H1 (cell line): ENCODE measurements at regions not wholly inside any gene's neighbourhood (a gene's known extent, or its start where the extent isn't known, plus 50 kb on each side); places are given as distances from the start of the nearest gene placed in this dataset.

Experiments
- CTCF ChIA-PET: fragments of 300-600 bp; sonication (Branson Sonifier 250); formaldehyde crosslinking; loops from one replicate; lab custom pipeline; 2021; ENCODE audit not compliant: partially characterized antibody; lab: Charles Lee
- POLR2A ChIA-PET: fragments of 300-600 bp; sonication (Branson Sonifier 250); formaldehyde crosslinking; loops from one replicate; lab custom pipeline; 2021; ENCODE audit warnings: inconsistent platforms; ENCODE audit not compliant: partially characterized antibody; lab: Charles Lee
- DNase-seq, 2 experiments: peaks; one replicate each; pipeline versions ENCODE4 v3.0.0 to v3.0.0-alpha.2; 2010 to 2022; ENCODE audit warnings: low spot score in 2 of 2, low read depth in 1 of 2, mixed read lengths in 1 of 2
- FAIRE-seq: peaks from 2 replicates; lab custom pipeline; 2011; peaks lifted over from hg19 to GRCh38; lab: Jason Lieb, UNC
- H2AFZ ChIP-seq: 2 replicates; pipeline ENCODE4 v1.8.1; 2012; ENCODE audit warnings: low read length, inconsistent platforms
- H2AK5ac ChIP-seq: 2 replicates; pipeline ENCODE4 v1.6.1; 2013; ENCODE audit warnings: low read depth, low read length
- H2BK120ac ChIP-seq: replicated peaks from 2 replicates; pipeline ENCODE3; 2013; ENCODE audit warnings: low read depth, low read length, inconsistent platforms
- H2BK12ac ChIP-seq: 2 replicates; pipeline ENCODE4 v1.6.1; 2013; ENCODE audit warnings: low read depth, low read length
- H2BK15ac ChIP-seq: 2 replicates; pipeline ENCODE4 v1.6.1; 2013; ENCODE audit warnings: low read length
- H2BK20ac ChIP-seq: 2 replicates; pipeline ENCODE4 v1.6.1; 2013; ENCODE audit warnings: low read length
- H2BK5ac ChIP-seq: 2 replicates; pipeline ENCODE4 v1.6.1; 2013; ENCODE audit warnings: low read depth, low read length
- H3K14ac ChIP-seq: 2 replicates; pipeline ENCODE4 v1.6.1; 2013; ENCODE audit warnings: inconsistent platforms; ENCODE audit not compliant: insufficient read length
- H3K18ac ChIP-seq: 2 replicates; pipeline ENCODE4 v1.6.1; 2013; ENCODE audit warnings: low read length; ENCODE audit errors: extremely low read depth
- H3K23ac ChIP-seq: 2 replicates; pipeline ENCODE4 v1.6.1; 2013; ENCODE audit warnings: inconsistent platforms; ENCODE audit not compliant: insufficient read length
- H3K23me2 ChIP-seq: 2 replicates; pipeline ENCODE4 v1.6.1; 2013; ENCODE audit warnings: low read depth, low read length
- H3K27ac ChIP-seq: 2 replicates; pipeline ENCODE4 v1.6.1; 2011; ENCODE audit warnings: low read depth, low read length, inconsistent platforms
- H3K27me3 ChIP-seq, 4 experiments: replicated peaks in 1 of 4; 1 replicate in 1 of 4; 2 replicates in 3 of 4; pipeline versions ENCODE4 v1.6.1 to v1.8.1; 2011 to 2013; ENCODE audit warnings: low read length in 3 of 4, mild to moderate bottlenecking in 3 of 4, inconsistent platforms in 2 of 4, mixed read lengths in 2 of 4, moderate library complexity in 1 of 4; ENCODE audit not compliant: control insufficient read depth in 3 of 4, insufficient read depth in 3 of 4; ENCODE audit errors: extremely low read depth in 1 of 4
- H3K36me3 ChIP-seq, 4 experiments: 2 replicates each; pipeline versions ENCODE4 v1.6.1 to v1.8.1; 2011 to 2013; ENCODE audit warnings: mild to moderate bottlenecking in 4 of 4, low read length in 3 of 4, moderate library complexity in 2 of 4, control low read depth in 1 of 4, inconsistent platforms in 1 of 4; ENCODE audit not compliant: insufficient read depth in 4 of 4, control insufficient read depth in 2 of 4
- H3K4ac ChIP-seq: replicated peaks from 2 replicates; pipeline ENCODE3; 2013; ENCODE audit warnings: low read length, low read depth, mixed read lengths, inconsistent platforms; ENCODE audit not compliant: insufficient read length
- H3K4me1 ChIP-seq, 4 experiments: replicated peaks in 1 of 4; 1 replicate in 1 of 4; 2 replicates in 3 of 4; pipeline versions ENCODE4 v1.6.1 to v1.8.1; 2011 to 2013; ENCODE audit warnings: low read length in 3 of 4, inconsistent platforms in 2 of 4, mixed read lengths in 1 of 4; ENCODE audit not compliant: insufficient read depth in 4 of 4, control insufficient read depth in 3 of 4
- H3K4me2 ChIP-seq, 2 experiments: 2 replicates each; pipeline versions ENCODE4 v1.6.1 to v1.8.1; 2011 to 2013; ENCODE audit warnings: low read depth in 2 of 2, low read length in 2 of 2, control low read depth in 1 of 2, inconsistent platforms in 1 of 2, mild to moderate bottlenecking in 1 of 2; ENCODE audit not compliant: insufficient read depth in 1 of 2
- H3K4me3 ChIP-seq, 4 experiments: fragments of 200-600, 300-600 bp in 1 of 4; sonication (generic), shearing (Covaris generic), sonication (Bioruptor Twin) in 1 of 4; 2 replicates each; pipeline versions ENCODE4 v1.5.1 to v1.8.1; 2011 to 2016; ENCODE audit warnings: low read length in 4 of 4, low read depth in 3 of 4, control low read depth in 2 of 4, inconsistent platforms in 2 of 4, mild to moderate bottlenecking in 2 of 4, mixed read lengths in 1 of 4, moderate library complexity in 1 of 4; ENCODE audit not compliant: insufficient read depth in 2 of 4; ENCODE audit errors: extremely low read depth in 1 of 4
- H3K56ac ChIP-seq: replicated peaks from 2 replicates; pipeline ENCODE3; 2013; ENCODE audit warnings: low read depth, mild to moderate bottlenecking, mixed read lengths, low read length, inconsistent platforms; ENCODE audit not compliant: insufficient read length
- H3K79me1 ChIP-seq: 2 replicates; pipeline ENCODE4 v1.6.1; 2013; ENCODE audit warnings: low read depth, low read length, control low read depth
- H3K79me2 ChIP-seq, 2 experiments: 2 replicates each; pipeline versions ENCODE4 v1.6.1 to v1.8.1; 2012 to 2013; ENCODE audit warnings: low read length in 2 of 2, mild to moderate bottlenecking in 2 of 2, inconsistent platforms in 1 of 2; ENCODE audit not compliant: insufficient read depth in 2 of 2, control insufficient read depth in 1 of 2
- H3K9ac ChIP-seq, 4 experiments: replicated peaks in 1 of 4; 1 replicate in 1 of 4; 2 replicates in 3 of 4; pipeline versions ENCODE4 v1.6.1 to v1.8.1; 2011 to 2013; ENCODE audit warnings: low read depth in 3 of 4, low read length in 3 of 4, control low read depth in 2 of 4, mild to moderate bottlenecking in 2 of 4, moderate library complexity in 2 of 4, inconsistent platforms in 1 of 4; ENCODE audit errors: extremely low read depth in 1 of 4
- H3K9me3 ChIP-seq, 2 experiments: 2 replicates each; pipeline versions ENCODE4 v1.6.1 to v1.8.1; 2012 to 2013; ENCODE audit warnings: mild to moderate bottlenecking in 2 of 2, moderate library complexity in 2 of 2, control low read depth in 1 of 2, inconsistent platforms in 1 of 2, low read depth in 1 of 2, low read length in 1 of 2, mixed read lengths in 1 of 2; ENCODE audit not compliant: insufficient read depth in 2 of 2
- H4K20me1 ChIP-seq, 2 experiments: replicated peaks in 1 of 2; 2 replicates each; pipeline versions ENCODE3 to v1.8.1; 2011 to 2013; ENCODE audit warnings: inconsistent platforms in 2 of 2, low read length in 2 of 2, mild to moderate bottlenecking in 1 of 2; ENCODE audit not compliant: insufficient read depth in 2 of 2, control insufficient read depth in 1 of 2
- H4K5ac ChIP-seq: 2 replicates; pipeline ENCODE4 v1.6.1; 2013; ENCODE audit warnings: low read length, low read depth, mixed read lengths, inconsistent platforms; ENCODE audit not compliant: insufficient read length
- H4K8ac ChIP-seq: 2 replicates; pipeline ENCODE4 v1.8.0; 2013; ENCODE audit warnings: mild to moderate bottlenecking, moderate library complexity, low read length, inconsistent platforms; ENCODE audit not compliant: insufficient read depth; ENCODE audit errors: extremely low read depth
- H4K91ac ChIP-seq: replicated peaks from 2 replicates; pipeline ENCODE3; 2013; ENCODE audit warnings: low read length, mixed read lengths, inconsistent platforms; ENCODE audit not compliant: insufficient read length
- ATF3 ChIP-seq: IDR thresholded peaks from 2 replicates; pipeline ENCODE4 v1.6.1; 2011; ENCODE audit warnings: low read depth, mild to moderate bottlenecking, low read length; ENCODE audit not compliant: insufficient read depth
- CTCF ChIP-seq, 3 experiments: IDR thresholded peaks; 1 replicate in 2 of 3; 2 replicates in 1 of 3; pipeline versions ENCODE4 v1.5.1 to v1.6.1; 2011; ENCODE audit warnings: low read length in 3 of 3, mild to moderate bottlenecking in 3 of 3, inconsistent platforms in 2 of 3, low read depth in 1 of 3, moderate library complexity in 1 of 3; ENCODE audit not compliant: insufficient read depth in 1 of 3; ENCODE audit errors: control extremely low read depth in 1 of 3
- JUN ChIP-seq: IDR thresholded peaks from 2 replicates; pipeline ENCODE4 v1.6.1; 2011; ENCODE audit warnings: low read depth, mild to moderate bottlenecking, improper control_type of control experiment, low read length
- KDM1A ChIP-seq: fragments of 200-600, 300-600 bp; sonication (generic); IDR thresholded peaks from 2 replicates; pipeline ENCODE4 v1.7.1; 2016; ENCODE audit warnings: mild to moderate bottlenecking, low read length, borderline replicate concordance
- PHF8 ChIP-seq: fragments of 200-600 bp; sonication (generic); conservative IDR thresholded peaks from 2 replicates; pipeline ENCODE4 v1.7.1; 2012; ENCODE audit warnings: low read depth, mild to moderate bottlenecking, inconsistent platforms, low read length, moderate library complexity
- RNF2 ChIP-seq: fragments of 200-900, 300-1000 bp; sonication (generic); IDR thresholded peaks from 2 replicates; pipeline ENCODE4 v1.7.1; 2016; ENCODE audit warnings: borderline replicate concordance, low read depth, mild to moderate bottlenecking, antibody characterized with exemption, low read length; ENCODE audit not compliant: poor library complexity, severe bottlenecking; ENCODE audit errors: missing control alignments
- SUZ12 ChIP-seq: fragments of 200-600 bp; sonication (generic); IDR thresholded peaks from 2 replicates; pipeline ENCODE4 v1.6.1; 2012; ENCODE audit warnings: mild to moderate bottlenecking, inconsistent platforms, low read length, moderate library complexity, mixed read lengths
- TAF1 ChIP-seq: IDR thresholded peaks from 2 replicates; pipeline ENCODE4 v1.6.1; 2011; ENCODE audit warnings: mild to moderate bottlenecking, low read depth, low read length
- TBP ChIP-seq: IDR thresholded peaks from 2 replicates; pipeline ENCODE4 v1.6.1; 2011; ENCODE audit warnings: low read depth, low read length, improper control_type of control experiment
- WGBS, 2 experiments: shearing (Covaris generic) in 1 of 2; methylation state at CpG; one replicate each; pipeline versions ENCODE4 v1.1.6 to v1.1.7; 2013 to 2015; ENCODE audit warnings: low lambda C conversion rate in 2 of 2, mixed read lengths in 2 of 2, inconsistent platforms in 1 of 2, low coverage in 1 of 2, missing lambda C conversion rate in 1 of 2; ENCODE audit not compliant: insufficient replicate concordance in 2 of 2, insufficient coverage in 1 of 2, insufficient read length in 1 of 2; ENCODE audit errors: extremely low coverage in 1 of 2, missing lambda C conversion rate in 1 of 2; 5-methylcytosine and 5-hydroxymethylcytosine counted together

DNA sequence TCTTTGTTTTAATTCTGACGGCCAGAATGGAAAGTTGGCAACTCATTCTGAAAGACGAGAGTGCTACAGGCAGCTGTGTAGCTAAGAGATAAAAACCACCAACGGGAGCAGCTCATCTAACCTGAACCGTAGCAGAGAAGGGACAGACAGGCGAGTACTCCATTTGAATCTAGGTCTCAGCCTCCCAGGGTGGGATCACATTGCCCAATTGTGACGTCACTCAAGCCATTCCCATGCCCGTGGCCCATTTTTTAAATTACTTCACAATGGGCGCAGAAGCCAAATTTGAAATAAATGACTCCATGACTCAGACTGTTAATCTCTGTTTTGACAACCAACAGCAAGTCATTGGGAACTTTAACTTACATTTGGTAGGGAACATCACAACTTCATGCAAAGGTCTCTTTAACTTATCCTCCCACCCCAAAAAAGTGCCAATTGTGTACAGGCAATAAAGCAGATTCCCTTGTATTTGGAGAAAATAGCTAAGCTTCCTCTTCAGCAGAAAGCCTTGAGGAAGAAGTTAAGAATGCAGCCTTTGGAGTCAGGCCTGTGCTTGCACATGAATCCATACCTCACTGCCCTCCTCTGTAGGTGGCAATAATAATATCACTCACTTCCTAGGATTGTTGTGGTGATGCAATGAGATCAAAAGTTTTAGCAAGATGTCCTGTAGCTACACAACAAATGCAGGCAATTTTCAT, 93.2 kb upstream of the KIF5B start:
- Histone ChIP-seq H3K36me3 (no peaks in the 10 kb centered on the region), H2AFZ (peak overlapping the region; percentile 43; the same call in 1 of the 2 replicates), H2BK12ac (no peak overlapping the region), H4K5ac (no peak overlapping the region), H2BK5ac (no peak overlapping the region), H4K8ac (no peak overlapping the region), H3K4me2 (no peak overlapping the region), H2BK20ac (no peak overlapping the region), H3K4me3 (no peak overlapping the region), H4K20me1 (no peaks in the 10 kb centered on the region), H3K56ac (no peak overlapping the region), H3K23me2 (no peaks in the 10 kb centered on the region), H2BK120ac (no peak overlapping the region), H3K27me3 (no peaks in the 10 kb centered on the region), H3K23ac (no peak overlapping the region), H3K4me1 (no peaks in the 10 kb centered on the region), H3K9me3 (0 out of 4 replicates have a peak, but pooled peaks cover 0 to 3% of the 10 kb centered on the region in 2 experiments), H3K79me2 (no peaks in the 10 kb centered on the region), H2AK5ac (no peak overlapping the region), H2BK15ac (no peak overlapping the region), H3K14ac (no peak overlapping the region), H4K91ac (no peak overlapping the region), H3K4ac (no peak overlapping the region), H3K9ac (no peak overlapping the region), H3K79me1 (no peaks in the 10 kb centered on the region), H3K18ac (no peak overlapping the region), H3K27ac (no peak overlapping the region)
- FAIRE-seq (no peak), DNase-seq (no peak)
- WGBS, 2 experiments, result 77% methylated on average over 8 of the region's 8 CpGs; no CpG with 5 or more reads in 1 of the 2 experiments
- POLR2A ChIA-PET, result interaction anchor here (1.2 kb wide), 1 partner anchor 11 kb away, joined by 3 read pairs; no protein-coding TSS in a partner anchor
- CTCF ChIA-PET, result interaction anchor here (1.1 to 1.3 kb wide), 2 partner anchors 10 to 41 kb away, joined by 3 read pairs; no protein-coding TSS in a partner anchor
- TF ChIP-seq TAF1 (no peak), CTCF (IDR thresholded peaks at IDR 0.05; ENCODE audit: control extremely low read depth in 1 of 3, insufficient read depth in 1 of 3, low read depth in 1 of 3, low read length in 3 of 3) (no peak), KDM1A (no peak), RNF2 (no peak), SUZ12 (no peak), JUN (no peak), ATF3 (no peak), TBP (no peak), PHF8 (no peak)
